Naive thymus-derived CD4-positive, alpha-beta T cell (primary cell): ENCODE measurements at regions not wholly inside any gene's neighbourhood (a gene's known extent, or its start where the extent isn't known, plus 50 kb on each side); places are given as distances from the start of the nearest gene placed in this dataset.

Source experiments
- ATAC-seq: fragments of 150-1000 bp; cut with Tn5 transposase; 2 replicates; pipeline ENCODE4 v1.10.0; 2021; ENCODE audit warnings: mild to moderate bottlenecking, moderate library complexity
- CTCF ChIA-PET: fragments of 350-600 bp; sonication (Branson Sonifier 250); formaldehyde crosslinking; loops from one replicate; lab custom pipeline; 2021; ENCODE audit warnings: antibody characterized with exemption; lab: Charles Lee
- POLR2A ChIA-PET: fragments of 350-600 bp; sonication (Branson Sonifier 250); formaldehyde crosslinking; loops from one replicate; lab custom pipeline; 2021; ENCODE audit warnings: antibody characterized with exemption, inconsistent platforms; lab: Charles Lee
- DNase-seq, 9 donors: peaks; one replicate each; pipeline versions ENCODE4 v3.0.0 to v3.0.0-alpha.2; 2020 to 2022; ENCODE audit warnings: mixed read lengths in 1 of 9
- H3K27ac ChIP-seq: one replicate; pipeline ENCODE4 v1.7.0; 2013; ENCODE audit warnings: mild to moderate bottlenecking, low read depth, low read length, moderate library complexity
- H3K27me3 ChIP-seq, 2 donors: one replicate each; pipeline ENCODE4 v1.7.0; 2013; ENCODE audit warnings: low read length in 2 of 2, mild to moderate bottlenecking in 2 of 2, moderate library complexity in 2 of 2; ENCODE audit not compliant: control insufficient read depth in 2 of 2, insufficient read depth in 2 of 2
- H3K36me3 ChIP-seq, 3 experiments: 1 replicate in 2 of 3; 2 replicates in 1 of 3; pipeline ENCODE4 v1.7.0; 2013; ENCODE audit warnings: low read length in 3 of 3, mild to moderate bottlenecking in 3 of 3, moderate library complexity in 1 of 3; ENCODE audit not compliant: insufficient read depth in 3 of 3, control insufficient read depth in 2 of 3
- H3K4me1 ChIP-seq, 2 donors: one replicate each; pipeline ENCODE4 v1.7.0; 2013; ENCODE audit warnings: low read length in 2 of 2, mild to moderate bottlenecking in 2 of 2, moderate library complexity in 1 of 2; ENCODE audit not compliant: control insufficient read depth in 2 of 2, insufficient read depth in 2 of 2
- H3K4me3 ChIP-seq: 2 replicates; pipeline ENCODE4 v1.7.0; 2013; ENCODE audit warnings: mild to moderate bottlenecking, low read length
- H3K9me3 ChIP-seq, 3 experiments: 1 replicate in 2 of 3; 2 replicates in 1 of 3; pipeline ENCODE4 v1.7.0; 2013; ENCODE audit warnings: low read length in 3 of 3; ENCODE audit not compliant: control insufficient read depth in 2 of 3
- H3K27ac Mint-ChIP-seq, 9 donors: one replicate each; pipeline ENCODE4 v1.8.0; 2020 to 2022; ENCODE audit warnings: mixed read lengths in 9 of 9, mild to moderate bottlenecking in 8 of 9, moderate library complexity in 5 of 9, inconsistent platforms in 2 of 9
- H3K27me3 Mint-ChIP-seq, 5 donors: one replicate each; pipeline ENCODE4 v1.8.0; 2021 to 2022; ENCODE audit warnings: mixed read lengths in 5 of 5, mild to moderate bottlenecking in 1 of 5
- H3K36me3 Mint-ChIP-seq, 5 donors: one replicate each; pipeline ENCODE4 v1.8.0; 2020 to 2022; ENCODE audit warnings: mixed read lengths in 5 of 5, mild to moderate bottlenecking in 3 of 5, inconsistent platforms in 1 of 5
- H3K4me1 Mint-ChIP-seq, 7 donors: one replicate each; pipeline ENCODE4 v1.8.0; 2020 to 2022; ENCODE audit warnings: mixed read lengths in 7 of 7, mild to moderate bottlenecking in 3 of 7, inconsistent platforms in 1 of 7
- H3K4me3 Mint-ChIP-seq, 10 donors: one replicate each; pipeline ENCODE4 v1.8.0; 2020 to 2022; ENCODE audit warnings: mild to moderate bottlenecking in 10 of 10, mixed read lengths in 10 of 10, moderate library complexity in 6 of 10, inconsistent platforms in 2 of 10
- H3K9me3 Mint-ChIP-seq, 11 donors: one replicate each; pipeline ENCODE4 v1.8.0; 2020 to 2022; ENCODE audit warnings: mixed read lengths in 11 of 11, mild to moderate bottlenecking in 4 of 11, inconsistent platforms in 1 of 11, moderate library complexity in 1 of 11
- intact Hi-C, 2 donors: fragments of 100-400 bp; cut with micrococcal nuclease; formaldehyde crosslinking; loops; one replicate each; pipeline ENCODE4 v1.15.1; 2023

GRCh38 chrX:43019021-43019420, 241.1 kb upstream of the PPP1R2C start:
- no peaks in the 10 kb centered on the region for H3K36me3 ChIP-seq
- no peak overlapping the region for H3K4me3 ChIP-seq
- no peaks in the 10 kb centered on the region for H3K27me3 ChIP-seq
- no peak overlapping the region for H3K27ac ChIP-seq
- Mint-ChIP-seq H3K4me1 (peaks cover 0 to 11% (median 4%) of the 10 kb centered on the region in 7 donors), H3K27me3 (no peaks in the 10 kb centered on the region), H3K36me3 (peaks cover 0 to 7% (median 1%) of the 10 kb centered on the region in 5 donors), H3K27ac (no peak overlapping the region), H3K4me3 (no peak overlapping the region), H3K9me3 (peaks cover 0 to 14% (median 8%) of the 10 kb centered on the region in 11 donors)
- H3K4me1 ChIP-seq, result no peaks in the 10 kb centered on the region
- POLR2A ChIA-PET, result no interaction called here
- intact Hi-C loops, result no loop called here
- ATAC-seq, result no peak
- CTCF ChIA-PET, result no interaction called here
- no peak for DNase-seq
- no peaks in the 10 kb centered on the region for H3K9me3 ChIP-seq

- peaks cover 0 to under 1% (median 0%) of the 10 kb centered on the region in 7 donors for H3K4me1 Mint-ChIP-seq
- H3K9me3 ChIP-seq, result no peaks in the 10 kb centered on the region
- ATAC-seq (no peak), DNase-seq (no peak)
- peaks cover 0 to 55% (median 16%) of the 10 kb centered on the region in 11 donors for H3K9me3 Mint-ChIP-seq
- no peak overlapping the region for H3K27ac Mint-ChIP-seq
- H3K4me3 Mint-ChIP-seq, result no peak overlapping the region
- ChIA-PET CTCF (no interaction called here), POLR2A (no interaction called here)
- peaks cover 3 to 13% (median 4%) of the 10 kb centered on the region in 5 donors for H3K36me3 Mint-ChIP-seq
- H3K36me3 ChIP-seq, result no peaks in the 10 kb centered on the region
- H3K27me3 Mint-ChIP-seq, result no peaks in the 10 kb centered on the region
- intact Hi-C loops, result no loop called here
- H3K4me3 ChIP-seq, result no peak overlapping the region
- H3K27ac ChIP-seq, result no peak overlapping the region
- H3K4me1 ChIP-seq, result no peaks in the 10 kb centered on the region
- no peaks in the 10 kb centered on the region for H3K27me3 ChIP-seq
Measured at GRCh38 chrX:43025806-43026315, 247.9 kb upstream of the PPP1R2C start.

GRCh38 chrX:43064096-43064495, 286.1 kb upstream of the PPP1R2C start:
- Mint-ChIP-seq H3K36me3 (peaks cover 0 to 2% (median 0%) of the 10 kb centered on the region in 5 donors), H3K9me3 (peaks cover 0 to 3% (median 1%) of the 10 kb centered on the region in 11 donors), H3K4me3 (no peak overlapping the region), H3K27me3 (no peaks in the 10 kb centered on the region), H3K4me1 (no peaks in the 10 kb centered on the region), H3K27ac (no peak overlapping the region)
- H3K27ac ChIP-seq, result no peak overlapping the region
- no peaks in the 10 kb centered on the region for H3K36me3 ChIP-seq
- H3K27me3 ChIP-seq, result no peaks in the 10 kb centered on the region
- ChIA-PET CTCF (no interaction called here), POLR2A (no interaction called here)
- H3K4me1 ChIP-seq, result no peaks in the 10 kb centered on the region
- H3K9me3 ChIP-seq, result no peaks in the 10 kb centered on the region
- intact Hi-C loops, result no loop called here
- H3K4me3 ChIP-seq, result no peak overlapping the region
- no peak for DNase-seq
- ATAC-seq, result no peak

GRCh38 chrX:43065978-43066377, 288.0 kb upstream of the PPP1R2C start:
- H3K27ac ChIP-seq, result no peak overlapping the region
- peaks cover 0 to 6% (median 0%) of the 10 kb centered on the region in 5 donors for H3K36me3 Mint-ChIP-seq
- H3K27ac Mint-ChIP-seq, result no peak overlapping the region
- H3K27me3 Mint-ChIP-seq, result no peaks in the 10 kb centered on the region
- no peak for DNase-seq
- H3K4me1 ChIP-seq, result no peaks in the 10 kb centered on the region
- no peak overlapping the region for H3K4me3 Mint-ChIP-seq
- H3K27me3 ChIP-seq, result no peaks in the 10 kb centered on the region
- H3K4me3 ChIP-seq, result no peak overlapping the region
- intact Hi-C loops, result no loop called here
- H3K4me1 Mint-ChIP-seq, result no peaks in the 10 kb centered on the region
- H3K36me3 ChIP-seq, result no peaks in the 10 kb centered on the region
- no peaks in the 10 kb centered on the region for H3K9me3 ChIP-seq
- CTCF ChIA-PET, result no interaction called here
- POLR2A ChIA-PET, result interaction anchor here (0.6 kb wide), 1 partner anchor 19 kb away, joined by 3 read pairs; no protein-coding TSS in a partner anchor
- ATAC-seq, result no peak
- H3K9me3 Mint-ChIP-seq, result peaks cover 0 to 8% (median 1%) of the 10 kb centered on the region in 11 donors

GRCh38 chrX:43068639-43069038, 290.7 kb upstream of the PPP1R2C start:
- Mint-ChIP-seq H3K4me1 (no peaks in the 10 kb centered on the region), H3K36me3 (peaks cover 0 to 6% (median 0%) of the 10 kb centered on the region in 5 donors), H3K27me3 (no peaks in the 10 kb centered on the region), H3K4me3 (no peak overlapping the region), H3K9me3 (peaks cover 0 to 8% (median 1%) of the 10 kb centered on the region in 11 donors), H3K27ac (no peak overlapping the region)
- ATAC-seq (no peak), DNase-seq (no peak)
- H3K4me3 ChIP-seq, result no peak overlapping the region
- no peaks in the 10 kb centered on the region for H3K4me1 ChIP-seq
- H3K36me3 ChIP-seq, result no peaks in the 10 kb centered on the region
- H3K27ac ChIP-seq, result no peak overlapping the region
- no peaks in the 10 kb centered on the region for H3K9me3 ChIP-seq
- CTCF ChIA-PET, result no interaction called here
- no peaks in the 10 kb centered on the region for H3K27me3 ChIP-seq
- POLR2A ChIA-PET, result no interaction called here
- intact Hi-C loops, result no loop called here

- H3K4me1 Mint-ChIP-seq, result no peaks in the 10 kb centered on the region
- CTCF ChIA-PET, result no interaction called here
- Histone ChIP-seq H3K27me3 (no peaks in the 10 kb centered on the region), H3K27ac (no peak overlapping the region), H3K4me1 (no peaks in the 10 kb centered on the region), H3K36me3 (no peaks in the 10 kb centered on the region), H3K4me3 (no peak overlapping the region), H3K9me3 (no peaks in the 10 kb centered on the region)
- peaks cover 0 to 17% (median 0%) of the 10 kb centered on the region in 11 donors for H3K9me3 Mint-ChIP-seq
- DNase-seq (no peak), ATAC-seq (no peak)
- intact Hi-C loops, result no loop called here
- H3K27me3 Mint-ChIP-seq, result no peaks in the 10 kb centered on the region
- H3K27ac Mint-ChIP-seq, result no peak overlapping the region
- H3K36me3 Mint-ChIP-seq, result peaks cover 0 to 4% (median 0%) of the 10 kb centered on the region in 5 donors
- no peak overlapping the region for H3K4me3 Mint-ChIP-seq
- POLR2A ChIA-PET, result no interaction called here
Measured at GRCh38 chrX:43083016-43083415, 305.1 kb upstream of the PPP1R2C start.

- Histone ChIP-seq H3K27me3 (no peaks in the 10 kb centered on the region), H3K27ac (no peak overlapping the region), H3K4me1 (no peaks in the 10 kb centered on the region), H3K4me3 (no peak overlapping the region), H3K36me3 (no peaks in the 10 kb centered on the region), H3K9me3 (no peaks in the 10 kb centered on the region)
- ChIA-PET POLR2A (no interaction called here), CTCF (no interaction called here)
- no peak overlapping the region for H3K27ac Mint-ChIP-seq
- H3K4me1 Mint-ChIP-seq, result peaks cover 0 to 2% (median 0%) of the 10 kb centered on the region in 7 donors
- no peak for DNase-seq
- H3K9me3 Mint-ChIP-seq, result peaks cover 0 to 14% (median 0%) of the 10 kb centered on the region in 11 donors
- H3K4me3 Mint-ChIP-seq, result no peak overlapping the region
- ATAC-seq, result no peak
- H3K27me3 Mint-ChIP-seq, result no peaks in the 10 kb centered on the region
- H3K36me3 Mint-ChIP-seq, result peaks cover 0 to 4% (median 0%) of the 10 kb centered on the region in 5 donors
- intact Hi-C loops, result no loop called here
Measured at GRCh38 chrX:43087830-43088229, 309.9 kb upstream of the PPP1R2C start.
